ENCODE measurements at regions not wholly inside any gene's neighbourhood (a gene's known extent, or its start where the extent isn't known, plus 50 kb on each side); places are given as distances from the start of the nearest gene placed in this dataset.
"Not testable (repeated sequence)": the region's sequence is repeated elsewhere in the genome, so short reads cannot be mapped to it uniquely, and the experiment has no call there.

- no peak overlapping the region for H3K4me3 ChIP-seq
- no peaks in the 10 kb centered on the region for H3K27me3 ChIP-seq
- no peaks in the 10 kb centered on the region for H3K9me3 ChIP-seq
- DNase-seq (ENCODE audit: low spot score in 2 of 2) = no peak
- intact Hi-C loops (cut with DNase I; ENCODE audit: low total_unique reads) = no loop called here
- H3K36me3 ChIP-seq = no peaks in the 10 kb centered on the region
- no peak overlapping the region for H3K27ac ChIP-seq
- no peaks in the 10 kb centered on the region for H3K4me1 ChIP-seq
- TF ChIP-seq POLR2A (IDR thresholded peaks at IDR 0.05) (no peak), POLR2AphosphoS5 (IDR thresholded peaks at IDR 0.05) (no peak), CTCF (IDR thresholded peaks at IDR 0.05) (no peak)
These were observed 697.2 kb downstream of the EFNB2 start for GRCh38 chr13:105838231-105838630.

- H3K4me1 ChIP-seq; DNase-seq (ENCODE audit: low spot score in 2 of 2); H3K27me3 ChIP-seq; H3K27ac ChIP-seq; intact Hi-C loops (cut with DNase I; ENCODE audit: low total_unique reads); H3K4me3 ChIP-seq; H3K9me3 ChIP-seq; H3K36me3 ChIP-seq: not testable (repeated sequence)
These were observed 698.2 kb downstream of the EFNB2 start for GRCh38 chr13:105837295-105837694.

GRCh38 chr13:105830821-105831220 is 704.6 kb downstream of the EFNB2 start:
- TF ChIP-seq POLR2A (IDR thresholded peaks at IDR 0.05) = no peak
- TF ChIP-seq POLR2AphosphoS5 (IDR thresholded peaks at IDR 0.05) = no peak
- TF ChIP-seq CTCF (IDR thresholded peaks at IDR 0.05) = no peak
- DNase-seq (ENCODE audit: low spot score in 2 of 2) = no peak
- Histone ChIP-seq H3K4me3 (no peak overlapping the region), H3K27ac (no peak overlapping the region), H3K36me3 (no peaks in the 10 kb centered on the region), H3K27me3 (no peaks in the 10 kb centered on the region), H3K9me3 (no peaks in the 10 kb centered on the region), H3K4me1 (no peaks in the 10 kb centered on the region)
- intact Hi-C loops (cut with DNase I; ENCODE audit: low total_unique reads) = no loop called here

GRCh38 chr13:105827111-105827809 is 708.2 kb downstream of the EFNB2 start:
- no peak for TF ChIP-seq POLR2A (IDR thresholded peaks at IDR 0.05)
- no peak for TF ChIP-seq CTCF (IDR thresholded peaks at IDR 0.05)
- no peak for TF ChIP-seq POLR2AphosphoS5 (IDR thresholded peaks at IDR 0.05)
- intact Hi-C loops (cut with DNase I; ENCODE audit: low total_unique reads) = no loop called here
- Histone ChIP-seq H3K27me3 (no peaks in the 10 kb centered on the region), H3K36me3 (no peaks in the 10 kb centered on the region), H3K4me1 (no peaks in the 10 kb centered on the region), H3K4me3 (no peak overlapping the region), H3K9me3 (no peaks in the 10 kb centered on the region), H3K27ac (no peak overlapping the region)
- no peak for DNase-seq (ENCODE audit: low spot score in 2 of 2)

GRCh38 chr13:105825071-105825470 is 710.4 kb downstream of the EFNB2 start:
- Histone ChIP-seq H3K27ac (no peak overlapping the region), H3K4me1 (no peaks in the 10 kb centered on the region), H3K4me3 (no peak overlapping the region), H3K36me3 (no peaks in the 10 kb centered on the region), H3K9me3 (no peaks in the 10 kb centered on the region), H3K27me3 (no peaks in the 10 kb centered on the region)
- intact Hi-C loops (cut with DNase I; ENCODE audit: low total_unique reads) = no loop called here
- no peak for DNase-seq (ENCODE audit: low spot score in 2 of 2)
- TF ChIP-seq CTCF (IDR thresholded peaks at IDR 0.05) (no peak), POLR2A (IDR thresholded peaks at IDR 0.05) (no peak), POLR2AphosphoS5 (IDR thresholded peaks at IDR 0.05) (no peak)

GRCh38 chr13:105821337-105821736 is 714.1 kb downstream of the EFNB2 start:
- no peaks in the 10 kb centered on the region for H3K36me3 ChIP-seq
- no peak for DNase-seq (ENCODE audit: low spot score in 2 of 2)
- H3K27ac ChIP-seq = no peak overlapping the region
- TF ChIP-seq POLR2AphosphoS5 (IDR thresholded peaks at IDR 0.05) (no peak), POLR2A (IDR thresholded peaks at IDR 0.05) (no peak), CTCF (IDR thresholded peaks at IDR 0.05) (no peak)
- H3K4me3 ChIP-seq = no peak overlapping the region
- no peaks in the 10 kb centered on the region for H3K4me1 ChIP-seq
- no peaks in the 10 kb centered on the region for H3K27me3 ChIP-seq
- intact Hi-C loops (cut with DNase I; ENCODE audit: low total_unique reads) = no loop called here
- no peaks in the 10 kb centered on the region for H3K9me3 ChIP-seq

All from breast epithelium (tissue), 4 donors.